ENCODE measurements at regions not wholly inside any gene's neighbourhood (a gene's known extent, or its start where the extent isn't known, plus 50 kb on each side); places are given as distances from the start of the nearest gene placed in this dataset.
"Not testable (repeated sequence)": the region's sequence is repeated elsewhere in the genome, so short reads cannot be mapped to it uniquely, and the experiment has no call there.

- no peak for DNase-seq
- Histone ChIP-seq H3K36me3 (no peaks in the 10 kb centered on the region), H3K9me3 (no peaks in the 10 kb centered on the region), H3K4me3 (ENCODE audit: low read depth, low read length) (no peak overlapping the region), H3K27me3 (no peaks in the 10 kb centered on the region), H3K4me1 (no peaks in the 10 kb centered on the region)
- TF ChIP-seq CTCF (IDR thresholded peaks at IDR 0.05; ENCODE audit: low read depth, low read length): no peak
Measured at GRCh38 chr12:92233346-92234015, 87.8 kb upstream of the BTG1 start.

- not testable (repeated sequence) for H3K4me3 ChIP-seq (ENCODE audit: low read depth, low read length); H3K27me3 ChIP-seq; H3K4me1 ChIP-seq; H3K9me3 ChIP-seq; H3K36me3 ChIP-seq; DNase-seq
Measured at GRCh38 chr12:92232371-92232932, 86.8 kb upstream of the BTG1 start.

- H3K4me3 ChIP-seq (ENCODE audit: low read depth, low read length); H3K9me3 ChIP-seq; H3K36me3 ChIP-seq; H3K27me3 ChIP-seq; DNase-seq; H3K4me1 ChIP-seq: not testable (repeated sequence)
Measured at GRCh38 chr12:92231945-92232344, 86.3 kb upstream of the BTG1 start.

GRCh38 chr12:92231532-92231931, 85.9 kb upstream of the BTG1 start:
- H3K36me3 ChIP-seq; H3K4me1 ChIP-seq; H3K9me3 ChIP-seq; DNase-seq; H3K27me3 ChIP-seq; H3K4me3 ChIP-seq (ENCODE audit: low read depth, low read length): not testable (repeated sequence)

GRCh38 chr12:92229381-92229780, 83.7 kb upstream of the BTG1 start:
- TF ChIP-seq CTCF (IDR thresholded peaks at IDR 0.05; ENCODE audit: low read depth, low read length): no peak
- H3K4me1 ChIP-seq: peaks cover 2% of the 10 kb centered on the region
- DNase-seq: no peak
- H3K9me3 ChIP-seq: no peaks in the 10 kb centered on the region
- no peaks in the 10 kb centered on the region for H3K36me3 ChIP-seq
- H3K4me3 ChIP-seq (ENCODE audit: low read depth, low read length): no peak overlapping the region
- H3K27me3 ChIP-seq: no peaks in the 10 kb centered on the region

GRCh38 chr12:92226961-92227360, 81.3 kb upstream of the BTG1 start:
- Histone ChIP-seq H3K27me3 (no peaks in the 10 kb centered on the region), H3K4me3 (ENCODE audit: low read depth, low read length) (no peak overlapping the region), H3K36me3 (no peaks in the 10 kb centered on the region), H3K9me3 (no peaks in the 10 kb centered on the region), H3K4me1 (peaks cover 5% of the 10 kb centered on the region)
- TF ChIP-seq CTCF (IDR thresholded peaks at IDR 0.05; ENCODE audit: low read depth, low read length): no peak
- DNase-seq: no peak

GRCh38 chr12:92226071-92226661, 80.5 kb upstream of the BTG1 start:
- Histone ChIP-seq H3K9me3 (no peaks in the 10 kb centered on the region), H3K27me3 (no peaks in the 10 kb centered on the region), H3K4me3 (ENCODE audit: low read depth, low read length) (no peak overlapping the region), H3K4me1 (peaks cover 5% of the 10 kb centered on the region), H3K36me3 (no peaks in the 10 kb centered on the region)
- no peak for TF ChIP-seq CTCF (IDR thresholded peaks at IDR 0.05; ENCODE audit: low read depth, low read length)
- no peak for DNase-seq

Data from BE2C (cell line).